CD4-positive, alpha-beta T cell treated with Interleukin-12 subunit alpha and Interleukin-12 subunit beta, for 1 hour (primary cell): ENCODE measurements at regions not wholly inside any gene's neighbourhood (a gene's known extent, or its start where the extent isn't known, plus 50 kb on each side); places are given as distances from the start of the nearest gene placed in this dataset.

Experiments used
- DNase-seq: peaks from one replicate; pipeline ENCODE4 v3.0.0-alpha.2; 2020

- DNase-seq, result no peak
Measured at GRCh38 chr13:26965952-26966700, 205.5 kb downstream of the USP12 start.

- no peak for DNase-seq
Measured at GRCh38 chr13:26964278-26965250, 204.0 kb upstream of the GPR12 start.

- DNase-seq, result no peak
Measured at GRCh38 chr13:26962671-26963070, 202.1 kb upstream of the GPR12 start.

- no peak for DNase-seq
Measured at GRCh38 chr13:26961890-26962615, 201.5 kb upstream of the GPR12 start.

GRCh38 chr13:26957182-26957581 lies 196.6 kb upstream of the GPR12 start:
- no peak for DNase-seq

GRCh38 chr13:26956522-26957142 lies 196.0 kb upstream of the GPR12 start:
- DNase-seq, result no peak

GRCh38 chr13:26954976-26955375 lies 194.4 kb upstream of the GPR12 start:
- DNase-seq, result no peak

- DNase-seq, result no peak
Measured at GRCh38 chr13:26953291-26953690, 192.7 kb upstream of the GPR12 start.

- no peak for DNase-seq
Measured at GRCh38 chr13:26952551-26953143, 192.1 kb upstream of the GPR12 start.

- no peak for DNase-seq
Measured at GRCh38 chr13:26951581-26952177, 191.1 kb upstream of the GPR12 start.

GRCh38 chr13:26950968-26951367 lies 190.4 kb upstream of the GPR12 start:
- no peak for DNase-seq

GRCh38 chr13:26950546-26950945 lies 190.0 kb upstream of the GPR12 start:
- no peak for DNase-seq

GRCh38 chr13:26949701-26950502 lies 189.3 kb upstream of the GPR12 start:
- no peak for DNase-seq

GRCh38 chr13:26948353-26948752 lies 187.8 kb upstream of the GPR12 start:
- DNase-seq, result no peak

- DNase-seq, result peak; percentile 11
Measured at GRCh38 chr13:26946684-26947343, 186.2 kb upstream of the GPR12 start.

- no peak for DNase-seq
Measured at GRCh38 chr13:26943748-26944147, 183.2 kb upstream of the GPR12 start.

GRCh38 chr13:26942184-26942583 lies 181.6 kb upstream of the GPR12 start:
- DNase-seq, result no peak

GRCh38 chr13:26941345-26942174 lies 181.0 kb upstream of the GPR12 start:
- no peak for DNase-seq

GRCh38 chr13:26934096-26934495 lies 173.5 kb upstream of the GPR12 start:
- no peak for DNase-seq

- no peak for DNase-seq
Measured at GRCh38 chr13:26932465-26932864, 171.9 kb upstream of the GPR12 start.
